GM19043 (cell line): ENCODE measurements at regions not wholly inside any gene's neighbourhood (a gene's known extent, or its start where the extent isn't known, plus 50 kb on each side); places are given as distances from the start of the nearest gene placed in this dataset.
"Not testable (repeated sequence)": the region's sequence is repeated elsewhere in the genome, so short reads cannot be mapped to it uniquely, and the experiment has no call there.

Experiments
- ATAC-seq: cut with Tn5 transposase; IDR thresholded peaks from one replicate; pipeline ENCODE4 v1.9.1; 2021; ENCODE audit warnings: low read depth; ENCODE audit not compliant: unreplicated experiment

DNA sequence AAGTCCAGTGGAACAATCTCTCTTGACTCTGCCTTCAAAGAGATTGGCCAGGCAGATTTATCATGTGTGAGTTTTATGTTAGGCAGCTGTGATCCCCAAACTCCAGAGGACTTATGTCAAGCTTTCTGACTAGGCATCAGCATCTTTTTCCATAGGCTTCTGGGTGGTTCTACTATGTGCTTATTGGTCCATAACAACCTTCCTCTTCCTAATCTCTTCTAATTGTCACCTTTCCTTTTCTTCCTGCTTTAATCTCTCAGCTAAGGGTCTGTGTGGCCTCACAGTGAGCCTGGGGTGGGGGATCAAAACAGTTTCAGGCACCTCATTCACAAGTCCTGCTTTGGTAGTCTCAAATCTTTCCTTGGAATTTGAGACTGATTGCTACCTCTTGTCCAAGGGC lies 170.9 kb upstream of the CHD1 start:
- ATAC-seq, result no peak

DNA sequence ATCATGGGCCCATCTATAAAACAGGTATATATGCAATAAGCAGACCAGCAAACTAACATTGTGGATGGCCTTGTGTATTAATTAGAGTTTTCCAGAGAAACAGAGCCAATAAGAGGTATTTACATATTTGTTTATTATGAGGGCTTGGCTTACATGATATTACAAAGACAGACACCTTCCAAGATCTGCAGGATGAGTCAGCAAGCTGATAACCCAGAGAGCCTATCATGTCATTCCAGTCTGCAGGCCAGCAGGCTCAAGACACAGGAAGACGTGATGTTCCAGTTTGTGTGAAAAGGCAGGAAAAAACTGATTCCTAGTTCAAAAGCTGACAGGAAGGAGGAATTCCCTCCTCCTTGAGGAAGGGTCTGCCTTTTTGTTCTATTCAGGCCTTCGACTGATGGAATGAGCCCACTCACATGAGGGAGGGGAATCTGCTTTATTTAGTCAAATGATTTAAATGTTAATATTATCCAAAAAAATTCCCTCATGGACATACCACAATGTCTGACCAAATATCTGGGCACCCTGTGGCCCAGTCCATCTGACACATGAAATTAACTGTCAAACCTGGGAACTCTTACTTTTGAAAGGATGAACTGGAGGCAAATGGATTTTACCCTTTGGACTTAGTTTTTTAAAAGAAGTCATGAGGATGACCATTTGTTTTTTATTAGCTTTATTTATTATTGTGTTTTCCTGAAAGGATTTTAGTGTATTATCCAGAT lies 161.2 kb upstream of the CHD1 start:
- no peak for ATAC-seq

DNA sequence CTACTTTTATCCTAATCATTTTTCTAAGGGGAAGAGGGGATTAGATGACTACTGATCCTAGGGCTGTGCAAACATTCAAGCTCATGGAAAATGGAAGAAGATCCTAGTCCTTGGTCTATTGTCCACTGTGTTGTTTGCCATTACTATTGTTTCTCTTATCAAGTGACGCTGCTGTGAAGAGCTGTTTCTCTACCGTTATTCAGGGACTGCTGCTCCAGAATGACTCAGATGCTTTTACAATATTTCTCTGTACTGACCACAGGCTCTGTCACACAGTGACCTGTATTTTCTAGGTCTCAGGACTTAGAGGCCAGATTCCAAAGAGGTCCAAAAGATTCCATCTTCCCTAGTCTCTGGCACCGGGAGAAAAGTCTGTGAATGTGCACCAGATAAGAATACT lies 159.5 kb upstream of the CHD1 start:
- no peak for ATAC-seq

DNA sequence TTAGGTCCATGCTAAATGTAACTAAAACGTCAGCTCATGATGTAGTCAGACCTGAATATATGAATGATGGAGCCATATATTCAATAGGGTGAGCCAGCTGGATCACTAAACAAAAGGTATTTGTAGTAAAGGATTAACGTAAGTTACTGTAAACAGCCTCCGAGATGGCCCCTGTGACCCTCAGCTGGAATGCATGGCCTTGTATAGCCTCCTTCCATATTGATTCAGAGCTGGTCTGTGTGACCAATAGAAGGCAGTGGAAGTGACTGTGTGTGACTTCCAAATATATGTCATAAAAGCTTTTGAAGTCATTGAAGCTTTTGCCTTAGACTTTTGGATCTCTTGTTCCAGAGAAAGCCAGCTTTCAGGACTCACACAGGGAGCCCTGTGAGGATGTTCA lies 154.4 kb upstream of the CHD1 start:
- no peak for ATAC-seq

DNA sequence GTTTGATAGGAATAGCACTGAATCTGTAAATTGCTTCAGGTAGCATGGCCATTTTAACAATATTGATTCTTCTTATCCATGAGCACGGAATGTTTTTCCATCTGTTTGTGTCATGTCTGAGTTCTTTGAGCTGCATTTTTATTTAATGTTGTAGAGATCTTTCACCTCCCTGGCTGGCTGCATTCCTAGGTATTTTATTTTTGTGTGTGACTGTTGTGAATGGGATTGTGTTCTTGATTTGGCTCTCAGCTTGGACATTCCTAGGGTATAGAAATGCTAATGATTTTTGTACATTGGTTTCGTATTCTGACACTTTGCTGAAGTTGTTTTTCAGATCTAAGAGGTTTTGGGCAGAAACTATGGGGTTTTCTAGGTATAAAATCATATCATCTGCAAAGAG lies 152.9 kb upstream of the CHD1 start:
- no peak for ATAC-seq

DNA sequence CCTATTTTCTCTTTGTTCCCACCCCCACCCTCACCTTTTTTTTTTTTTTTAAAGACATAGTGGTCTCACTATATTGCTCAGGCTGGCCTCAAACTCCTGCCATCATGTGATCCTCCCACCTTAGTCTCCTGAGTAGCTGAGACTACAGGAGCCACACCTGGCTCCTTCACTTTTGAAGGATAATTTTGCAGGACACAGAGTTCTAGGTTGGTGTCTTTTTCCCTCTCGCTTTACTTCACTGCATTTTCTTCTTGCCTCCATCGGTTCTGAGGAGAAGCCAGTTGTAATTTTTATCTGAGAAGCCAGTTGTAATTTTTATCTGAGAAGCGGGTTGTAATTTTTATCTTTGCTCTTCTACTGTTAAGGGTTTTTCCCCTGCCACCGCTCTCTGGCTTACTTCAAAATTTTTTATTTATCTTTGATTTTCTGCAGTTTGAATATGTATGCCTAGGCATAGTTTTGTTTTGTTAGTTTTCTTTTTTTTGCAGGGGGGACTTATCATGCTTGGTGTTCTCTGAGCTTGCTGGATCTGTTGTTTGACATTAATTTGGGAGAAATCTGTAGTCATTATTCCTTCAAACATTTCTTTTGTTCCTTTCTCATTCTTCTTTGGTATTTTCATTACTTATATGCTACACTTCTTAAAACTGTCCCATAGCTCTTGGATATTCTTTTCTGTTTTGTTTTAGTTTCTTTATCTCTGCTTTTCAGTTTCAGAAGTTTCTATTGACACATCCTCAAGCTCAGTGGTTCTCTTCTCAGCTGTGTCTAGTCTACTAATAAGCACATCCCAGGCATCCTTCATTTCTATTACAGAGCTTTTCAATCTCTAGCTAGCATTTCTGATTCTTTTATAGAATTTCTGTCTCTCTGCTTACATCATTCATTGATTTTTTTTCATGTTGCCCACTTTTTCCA lies 148.2 kb upstream of the CHD1 start:
- peak; percentile 56 for ATAC-seq

DNA sequence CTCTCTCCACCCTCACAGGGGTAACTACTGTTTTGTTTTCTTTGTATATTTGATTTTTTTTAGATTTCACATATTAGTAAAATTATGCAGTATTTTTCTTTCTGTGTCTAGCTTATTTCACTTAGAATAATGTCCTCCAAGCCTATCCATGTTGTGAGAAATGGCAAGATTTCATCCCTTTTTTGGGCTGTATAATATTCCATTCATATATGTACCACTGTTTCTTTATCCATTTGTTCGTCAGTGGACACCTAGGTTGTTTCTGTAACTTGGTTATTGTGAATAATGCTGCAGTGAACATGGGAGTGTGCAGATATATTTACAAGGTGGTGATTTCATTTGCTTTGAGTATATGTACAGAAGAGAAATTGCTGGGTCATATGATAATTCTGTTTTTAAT lies 144.0 kb upstream of the CHD1 start:
- no peak for ATAC-seq

DNA sequence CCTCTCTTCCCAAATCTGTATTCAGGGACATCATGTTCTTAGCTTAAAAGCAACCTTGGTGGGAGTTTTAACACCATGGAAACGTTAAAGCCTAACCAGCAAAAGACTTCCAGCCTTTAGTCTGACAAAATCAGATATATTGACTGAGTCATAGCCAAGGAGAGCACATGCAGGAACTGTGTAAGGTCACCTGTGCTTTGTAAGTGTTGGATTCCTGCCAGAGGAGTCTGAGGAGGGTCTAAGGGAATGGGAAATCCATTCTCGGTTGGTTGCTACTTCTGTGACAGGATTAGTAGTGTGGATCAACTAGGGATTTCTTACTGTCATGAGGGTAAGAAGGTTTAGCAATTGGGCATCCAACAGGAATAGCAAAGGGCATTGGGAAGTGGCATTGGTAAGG lies 142.0 kb upstream of the CHD1 start:
- no peak for ATAC-seq

DNA sequence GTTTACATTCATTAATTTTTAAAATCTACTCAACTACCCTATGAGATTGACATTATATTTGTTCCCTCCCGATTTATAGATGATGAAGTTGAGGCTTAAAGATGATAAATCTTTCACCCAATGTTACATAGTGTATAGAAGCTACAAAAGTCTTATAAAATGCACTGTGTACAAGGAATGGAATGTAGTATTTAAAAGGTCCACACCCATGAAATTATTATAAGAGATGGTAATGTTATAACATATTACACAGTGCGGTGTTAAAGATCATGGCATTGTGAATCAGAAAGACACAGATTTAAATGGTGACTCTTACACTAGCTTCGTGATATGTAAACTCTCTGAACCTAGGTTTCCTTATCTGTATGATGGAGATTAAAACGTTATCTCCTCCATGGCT lies 141.6 kb upstream of the CHD1 start:
- no peak for ATAC-seq

DNA sequence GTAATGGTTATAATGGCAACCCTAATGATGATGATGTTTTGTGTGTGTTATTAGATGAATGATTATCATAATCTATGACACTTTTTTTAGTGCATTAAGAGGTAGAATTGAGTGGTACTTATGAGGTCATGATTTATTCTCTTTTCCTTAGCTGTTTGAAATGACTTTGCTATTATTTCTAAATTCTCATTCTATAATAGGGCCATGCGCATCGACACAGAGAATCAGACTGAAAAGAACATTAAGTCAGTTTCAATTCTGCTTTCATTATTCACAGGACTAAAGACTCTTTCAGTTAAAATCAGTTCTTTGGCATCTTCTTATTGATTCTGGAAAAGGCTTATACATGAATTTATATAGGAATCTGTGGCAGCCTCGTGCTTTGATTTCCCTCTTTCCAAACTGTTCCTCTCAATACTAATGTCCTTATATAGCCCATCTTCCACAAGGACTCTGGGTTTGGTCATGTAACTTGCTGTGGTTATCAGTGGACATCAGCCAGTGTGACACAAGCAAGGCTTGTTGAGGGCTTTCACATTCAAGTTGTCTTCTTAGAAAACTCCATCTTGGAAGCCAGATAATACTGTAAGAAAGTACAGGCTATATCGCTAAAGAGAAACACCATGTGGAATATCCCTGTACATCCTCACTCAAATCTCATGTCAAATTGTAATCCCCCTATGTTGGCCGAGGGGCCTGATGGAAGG lies 140.3 kb upstream of the CHD1 start:
- peak; percentile 66 for ATAC-seq

DNA sequence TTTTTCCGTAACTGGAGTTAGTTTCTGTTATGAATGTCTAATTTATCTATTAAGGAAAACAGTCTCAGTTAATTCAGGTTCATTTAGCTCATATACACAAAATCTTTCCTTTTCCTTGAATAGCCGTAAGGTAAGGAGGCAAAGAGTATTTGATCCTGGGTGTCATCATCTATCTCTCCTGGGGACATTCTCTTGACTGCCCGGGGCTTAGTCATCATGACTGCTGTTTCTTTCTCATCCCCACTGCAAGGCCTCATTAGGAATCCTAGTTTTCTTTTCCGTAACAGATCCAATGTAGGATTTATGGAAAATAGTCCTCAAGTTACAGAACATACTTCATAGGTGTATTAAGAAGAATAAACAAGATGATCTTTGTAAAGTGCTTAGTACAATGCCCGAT lies 134.9 kb upstream of the CHD1 start:
- ATAC-seq, result no peak

DNA sequence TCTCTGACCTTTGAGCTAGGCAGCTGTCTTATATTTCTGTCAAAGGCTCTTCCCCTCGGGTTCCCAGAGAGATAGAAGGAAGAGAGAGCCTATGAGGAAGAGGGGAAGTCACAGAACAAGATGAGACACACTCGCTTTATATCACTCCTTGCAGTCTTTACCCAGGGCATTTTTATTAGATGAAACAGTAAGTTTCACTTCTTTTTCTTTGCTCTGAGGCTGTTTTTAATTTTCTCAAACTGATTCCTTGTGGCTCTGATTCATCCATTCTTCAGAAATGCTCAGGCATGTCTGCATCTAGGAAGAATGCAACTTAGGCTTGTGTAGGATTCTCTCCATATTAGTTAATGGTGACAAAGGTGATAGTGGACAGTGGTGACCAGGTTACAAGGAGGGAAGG lies 132.9 kb upstream of the CHD1 start:
- no peak for ATAC-seq

DNA sequence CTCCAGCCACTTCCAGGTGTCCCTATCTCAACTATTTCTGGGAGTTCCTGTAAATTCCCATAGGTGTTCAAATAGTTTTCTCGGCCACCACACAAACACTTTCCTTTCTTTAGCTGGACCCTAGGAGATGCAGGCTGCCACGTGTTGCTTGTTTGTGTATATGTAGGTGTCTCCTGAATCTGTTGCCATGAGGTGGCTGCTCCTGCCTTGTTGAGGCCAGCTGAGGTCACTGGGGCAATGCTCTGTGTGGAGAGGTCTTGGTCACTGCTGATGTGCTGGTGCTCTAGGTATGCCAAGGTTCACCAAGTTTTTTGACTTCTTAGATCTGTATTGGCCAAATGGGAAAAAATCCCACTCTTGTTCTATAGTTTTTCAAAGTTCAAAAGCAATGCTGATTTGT lies 132.5 kb upstream of the CHD1 start:
- no peak for ATAC-seq

DNA sequence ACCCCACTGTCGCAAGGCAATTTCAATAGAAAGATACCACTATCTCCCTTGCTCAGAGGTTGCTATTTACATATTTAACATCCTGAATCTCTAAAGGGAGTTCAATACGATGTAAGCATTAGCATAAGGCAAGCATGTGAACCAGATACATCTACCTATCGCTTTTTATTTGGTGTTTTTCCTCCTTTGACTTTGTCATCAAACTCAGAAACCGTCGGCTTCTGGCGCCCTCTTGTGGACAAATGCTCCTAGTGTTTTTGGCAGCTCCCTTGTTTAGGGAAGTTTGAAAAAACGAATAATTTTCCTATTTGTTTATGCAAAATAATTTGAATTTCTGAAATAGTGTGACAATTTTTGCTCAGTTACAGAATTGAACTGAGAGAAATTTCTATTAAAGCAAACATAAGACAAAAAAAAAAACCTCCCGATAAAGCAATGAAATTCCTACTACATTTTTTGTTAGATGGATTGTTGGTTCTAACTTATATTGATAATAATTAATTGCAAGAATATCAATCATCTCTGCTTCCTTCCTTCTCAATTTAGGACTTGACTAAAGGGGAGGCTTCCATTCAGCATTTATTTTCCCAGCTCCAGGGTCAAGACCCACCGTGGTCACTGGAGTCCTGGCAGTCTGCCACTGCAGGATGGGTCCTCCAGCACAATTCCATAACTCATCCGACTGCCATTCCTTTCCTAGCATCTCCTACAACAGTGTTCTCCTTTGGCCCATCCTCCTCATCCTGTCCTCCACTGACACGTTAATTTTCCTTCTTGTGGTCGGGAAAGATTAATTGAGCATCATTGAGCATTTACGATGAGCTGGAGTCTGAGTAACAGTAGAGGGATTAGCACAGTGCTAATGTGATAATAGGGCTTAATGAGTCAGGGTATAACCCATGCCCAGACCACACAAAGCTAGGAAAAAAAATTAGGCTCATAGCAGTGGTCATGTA lies 131.8 kb upstream of the CHD1 start:
- peak; percentile 59 for ATAC-seq

DNA sequence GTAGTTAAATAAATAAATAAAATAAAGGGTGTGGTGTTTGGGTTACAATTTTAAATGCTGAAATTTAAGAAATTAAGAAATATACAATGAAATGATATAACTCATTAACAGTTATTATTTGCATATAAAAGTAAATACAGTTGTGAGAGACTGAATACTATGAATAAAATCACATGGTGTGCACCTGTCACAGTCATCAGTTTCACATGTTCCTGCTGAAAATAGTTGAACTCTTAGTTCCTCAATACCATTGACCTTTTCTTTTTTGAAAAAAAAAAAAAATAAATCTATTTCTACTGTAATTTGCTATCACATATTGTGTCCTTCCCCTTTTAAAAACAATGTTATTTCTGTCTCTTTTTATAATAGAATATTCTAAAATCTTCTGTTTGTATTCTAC lies 130.9 kb upstream of the CHD1 start:
- ATAC-seq, result peak; percentile 71

DNA sequence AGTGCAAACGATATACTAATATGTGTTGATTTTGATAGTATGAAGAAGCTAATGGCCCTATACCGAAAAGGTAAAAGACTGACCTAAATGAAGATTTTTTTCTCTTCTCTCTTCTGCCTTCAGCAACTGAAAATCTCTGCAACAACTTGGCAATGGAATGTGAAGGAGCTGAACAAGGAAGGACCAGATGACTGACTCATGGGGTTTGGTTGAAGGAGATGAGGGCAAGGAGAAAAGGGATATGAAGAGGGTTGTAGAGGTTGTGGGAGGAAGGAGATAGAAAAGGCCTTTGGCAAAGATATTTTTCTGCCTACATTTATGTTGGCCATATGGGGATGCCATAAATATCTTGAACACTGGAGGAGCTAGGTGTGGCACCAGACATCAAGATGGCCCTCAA lies 129.7 kb upstream of the CHD1 start:
- no peak for ATAC-seq

DNA sequence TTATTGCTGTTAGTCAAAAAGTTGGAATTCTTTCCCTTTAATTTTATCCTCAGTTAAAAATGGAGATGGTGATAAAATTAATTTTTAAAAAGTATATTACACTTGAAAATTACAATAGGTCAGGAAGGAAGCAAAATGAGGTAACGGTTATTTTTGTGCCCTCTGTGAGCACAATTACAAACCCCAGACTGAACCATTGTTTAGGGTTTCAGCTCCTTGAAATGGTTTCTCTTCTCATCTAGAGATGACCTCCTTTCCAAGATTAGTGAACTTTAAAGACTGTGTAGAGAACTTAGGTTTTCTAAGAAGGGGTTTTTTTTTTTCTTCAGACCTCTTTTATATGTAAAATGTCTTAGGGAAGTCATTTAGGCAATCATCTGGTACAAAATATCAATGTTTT lies 126.2 kb upstream of the CHD1 start:
- peak; percentile 41 for ATAC-seq

DNA sequence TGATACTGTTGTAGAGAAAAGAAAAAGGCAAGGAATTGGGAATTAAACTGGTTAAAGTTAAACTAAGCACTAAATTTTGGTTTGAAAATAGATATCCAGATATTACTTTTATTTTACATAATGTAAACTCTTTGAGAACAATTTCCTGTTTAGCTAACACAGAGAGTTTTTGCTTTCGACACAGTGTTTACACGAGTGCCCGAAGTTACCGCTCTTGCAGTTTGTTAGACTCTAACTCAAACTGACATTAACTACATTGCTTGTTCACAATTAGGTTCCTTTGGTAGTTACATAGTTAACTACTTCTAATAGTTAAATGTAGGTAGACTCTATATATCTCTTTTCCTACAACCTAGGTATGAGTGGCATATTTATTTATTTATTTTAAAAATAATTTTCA lies 117.1 kb upstream of the CHD1 start:
- no peak for ATAC-seq

DNA sequence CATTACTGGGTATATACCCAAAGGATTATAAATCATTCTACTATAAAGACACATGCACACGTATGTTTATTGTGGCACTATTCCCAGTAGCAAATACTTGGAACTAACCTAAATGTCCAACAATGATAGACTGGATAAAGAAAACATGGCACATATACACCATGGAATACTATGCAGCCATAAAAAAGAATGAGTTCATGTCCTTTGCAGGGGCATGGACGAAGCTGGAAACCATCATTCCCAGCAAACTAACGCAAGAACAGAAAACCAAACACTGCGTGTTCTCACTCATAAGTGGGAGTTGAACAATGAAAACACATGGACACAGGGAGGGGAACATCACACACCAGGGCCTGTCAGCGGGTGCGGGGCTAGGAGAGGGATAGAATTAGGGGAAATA lies 114.5 kb upstream of the CHD1 start:
- ATAC-seq, result not testable (repeated sequence)

DNA sequence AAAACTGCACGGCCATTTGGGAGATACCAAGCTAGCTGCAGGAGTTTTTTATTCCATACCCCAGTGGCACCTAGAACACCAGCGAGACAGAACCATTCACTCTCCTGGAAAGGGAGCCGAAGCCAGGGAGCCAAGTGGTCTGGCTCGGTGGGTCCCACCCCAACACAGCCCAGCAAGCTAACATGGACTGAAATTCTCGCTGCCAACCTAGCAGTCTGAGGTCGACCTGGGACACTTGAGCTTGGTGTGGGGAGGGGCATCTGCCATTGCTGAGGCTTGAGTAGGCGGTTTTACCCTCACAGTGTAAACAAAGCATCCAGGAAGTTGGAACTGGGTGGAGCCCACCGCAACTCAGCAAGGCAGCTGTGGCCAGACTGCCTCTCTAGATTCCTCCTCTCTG lies 108.9 kb upstream of the CHD1 start:
- no peak for ATAC-seq
